ENCODE measurements at regions not wholly inside any gene's neighbourhood (a gene's known extent, or its start where the extent isn't known, plus 50 kb on each side); places are given as distances from the start of the nearest gene placed in this dataset.

- Mint-ChIP-seq H3K4me3 (no peak overlapping the region), H3K9me3 (no peaks in the 10 kb centered on the region), H3K36me3 (ENCODE audit: low read depth) (no peaks in the 10 kb centered on the region), H3K27me3 (peaks cover 13% of the 10 kb centered on the region), H3K27ac (no peak overlapping the region), H3K4me1 (peaks cover 10% of the 10 kb centered on the region)
- ChIA-PET CTCF (no interaction called here), POLR2A (no interaction called here)
- DNase-seq: no peak
Measured at GRCh38 chr4:79528241-79528706, 120.2 kb upstream of the GK2 start.

GRCh38 chr4:79526641-79527565, 118.9 kb upstream of the GK2 start:
- H3K36me3 Mint-ChIP-seq (ENCODE audit: low read depth): no peaks in the 10 kb centered on the region
- DNase-seq: no peak

GRCh38 chr4:79516114-79516513, 108.1 kb upstream of the GK2 start:
- ChIA-PET CTCF (no interaction called here), POLR2A (no interaction called here)
- no peak for DNase-seq
- Mint-ChIP-seq H3K36me3 (ENCODE audit: low read depth) (no peaks in the 10 kb centered on the region), H3K27ac (no peak overlapping the region), H3K27me3 (peaks cover 8% of the 10 kb centered on the region), H3K4me1 (no peaks in the 10 kb centered on the region), H3K9me3 (no peaks in the 10 kb centered on the region), H3K4me3 (no peak overlapping the region)

More at GRCh38 chr4:79526641-79527565, 118.9 kb upstream of the GK2 start:
- Mint-ChIP-seq H3K27ac (no peak overlapping the region), H3K27me3 (peaks cover 12% of the 10 kb centered on the region), H3K4me3 (no peak overlapping the region), H3K4me1 (peaks cover 10% of the 10 kb centered on the region), H3K9me3 (no peaks in the 10 kb centered on the region)
- POLR2A ChIA-PET: no interaction called here
- CTCF ChIA-PET: no interaction called here

GRCh38 chr4:79514621-79515329, 106.7 kb upstream of the GK2 start:
- H3K36me3 Mint-ChIP-seq (ENCODE audit: low read depth): no peaks in the 10 kb centered on the region
- ChIA-PET POLR2A (no interaction called here), CTCF (no interaction called here)
- H3K27ac Mint-ChIP-seq: no peak overlapping the region
- H3K4me3 Mint-ChIP-seq: no peak overlapping the region
- no peaks in the 10 kb centered on the region for H3K4me1 Mint-ChIP-seq
- DNase-seq: no peak
- H3K9me3 Mint-ChIP-seq: no peaks in the 10 kb centered on the region
- peaks cover 6% of the 10 kb centered on the region for H3K27me3 Mint-ChIP-seq

- H3K36me3 Mint-ChIP-seq (ENCODE audit: low read depth): no peaks in the 10 kb centered on the region
- no peak overlapping the region for H3K4me3 Mint-ChIP-seq
- no peaks in the 10 kb centered on the region for H3K4me1 Mint-ChIP-seq
- H3K27ac Mint-ChIP-seq: no peak overlapping the region
- H3K27me3 Mint-ChIP-seq: peaks cover 4% of the 10 kb centered on the region
- no peak for DNase-seq
- ChIA-PET POLR2A (no interaction called here), CTCF (no interaction called here)
- H3K9me3 Mint-ChIP-seq: no peaks in the 10 kb centered on the region
Measured at GRCh38 chr4:79513576-79513975, 105.5 kb upstream of the GK2 start.

- Mint-ChIP-seq H3K4me3 (no peak overlapping the region), H3K4me1 (no peaks in the 10 kb centered on the region), H3K9me3 (no peaks in the 10 kb centered on the region), H3K36me3 (ENCODE audit: low read depth) (no peaks in the 10 kb centered on the region), H3K27ac (no peak overlapping the region), H3K27me3 (peaks cover 4% of the 10 kb centered on the region)
- DNase-seq: no peak
- ChIA-PET POLR2A (no interaction called here), CTCF (no interaction called here)
Measured at GRCh38 chr4:79512363-79512762, 104.3 kb upstream of the GK2 start.

- POLR2A ChIA-PET: no interaction called here
- Mint-ChIP-seq H3K27ac (no peak overlapping the region), H3K4me3 (no peak overlapping the region), H3K27me3 (peaks cover 6% of the 10 kb centered on the region), H3K9me3 (no peaks in the 10 kb centered on the region), H3K36me3 (ENCODE audit: low read depth) (no peaks in the 10 kb centered on the region), H3K4me1 (no peaks in the 10 kb centered on the region)
- no peak for DNase-seq
- CTCF ChIA-PET: no interaction called here
Measured at GRCh38 chr4:79502081-79502480, 94.1 kb upstream of the GK2 start.

- H3K9me3 Mint-ChIP-seq: no peaks in the 10 kb centered on the region
- H3K27ac Mint-ChIP-seq: no peak overlapping the region
- POLR2A ChIA-PET: no interaction called here
- no peaks in the 10 kb centered on the region for H3K36me3 Mint-ChIP-seq (ENCODE audit: low read depth)
- no peak for DNase-seq
- no peaks in the 10 kb centered on the region for H3K4me1 Mint-ChIP-seq
- no peak overlapping the region for H3K4me3 Mint-ChIP-seq
- CTCF ChIA-PET: no interaction called here
- H3K27me3 Mint-ChIP-seq: peaks cover 6% of the 10 kb centered on the region
Measured at GRCh38 chr4:79498282-79498681, 90.3 kb upstream of the GK2 start.

GRCh38 chr4:79497001-79497400, 89.0 kb upstream of the GK2 start:
- POLR2A ChIA-PET: no interaction called here
- no peak overlapping the region for H3K4me3 Mint-ChIP-seq
- no peaks in the 10 kb centered on the region for H3K9me3 Mint-ChIP-seq
- no peak overlapping the region for H3K27ac Mint-ChIP-seq
- no peak for DNase-seq
- no peaks in the 10 kb centered on the region for H3K4me1 Mint-ChIP-seq
- H3K27me3 Mint-ChIP-seq: peaks cover 6% of the 10 kb centered on the region
- CTCF ChIA-PET: no interaction called here
- no peaks in the 10 kb centered on the region for H3K36me3 Mint-ChIP-seq (ENCODE audit: low read depth)

- Mint-ChIP-seq H3K4me1 (no peaks in the 10 kb centered on the region), H3K36me3 (ENCODE audit: low read depth) (no peaks in the 10 kb centered on the region), H3K9me3 (no peaks in the 10 kb centered on the region), H3K4me3 (no peak overlapping the region), H3K27ac (no peak overlapping the region), H3K27me3 (peaks cover 4% of the 10 kb centered on the region)
- CTCF ChIA-PET: interaction anchor here (0.7 kb wide), 1 partner anchor 679 kb away, joined by 3 read pairs; no protein-coding TSS in a partner anchor
- POLR2A ChIA-PET: no interaction called here
- no peak for DNase-seq
Measured at GRCh38 chr4:79495447-79495846, 87.4 kb upstream of the GK2 start.

GRCh38 chr4:79492148-79492547, 84.1 kb upstream of the GK2 start:
- Mint-ChIP-seq H3K36me3 (ENCODE audit: low read depth) (no peaks in the 10 kb centered on the region), H3K4me1 (no peaks in the 10 kb centered on the region), H3K27ac (no peak overlapping the region), H3K4me3 (no peak overlapping the region), H3K9me3 (no peaks in the 10 kb centered on the region), H3K27me3 (no peaks in the 10 kb centered on the region)
- DNase-seq: no peak
- ChIA-PET CTCF (no interaction called here), POLR2A (no interaction called here)

- Mint-ChIP-seq H3K4me1 (no peaks in the 10 kb centered on the region), H3K27ac (no peak overlapping the region), H3K9me3 (no peaks in the 10 kb centered on the region), H3K4me3 (no peak overlapping the region), H3K27me3 (no peaks in the 10 kb centered on the region), H3K36me3 (ENCODE audit: low read depth) (no peaks in the 10 kb centered on the region)
- DNase-seq: no peak
- POLR2A ChIA-PET: interaction anchor here (0.7 kb wide), 1 partner anchor 40 kb away, joined by 3 read pairs; no protein-coding TSS in a partner anchor
- CTCF ChIA-PET: no interaction called here
Measured at GRCh38 chr4:79489506-79489905, 81.5 kb upstream of the GK2 start.

GRCh38 chr4:79476196-79476595, 68.2 kb upstream of the GK2 start:
- H3K27ac Mint-ChIP-seq: no peak overlapping the region
- H3K4me3 Mint-ChIP-seq: no peak overlapping the region
- no peaks in the 10 kb centered on the region for H3K36me3 Mint-ChIP-seq (ENCODE audit: low read depth)
- ChIA-PET CTCF (interaction anchor here (0.6 kb wide), 1 partner anchor 13 kb away, joined by 4 read pairs; no protein-coding TSS in a partner anchor), POLR2A (no interaction called here)
- H3K4me1 Mint-ChIP-seq: no peaks in the 10 kb centered on the region
- no peak for DNase-seq
- H3K9me3 Mint-ChIP-seq: no peaks in the 10 kb centered on the region
- H3K27me3 Mint-ChIP-seq: no peaks in the 10 kb centered on the region

GRCh38 chr4:79473439-79473724, 65.4 kb upstream of the GK2 start:
- Mint-ChIP-seq H3K9me3 (no peaks in the 10 kb centered on the region), H3K4me1 (no peaks in the 10 kb centered on the region), H3K27ac (no peak overlapping the region), H3K36me3 (ENCODE audit: low read depth) (no peaks in the 10 kb centered on the region), H3K4me3 (no peak overlapping the region), H3K27me3 (no peaks in the 10 kb centered on the region)
- ChIA-PET POLR2A (no interaction called here), CTCF (no interaction called here)
- DNase-seq: no peak
